SK-N-SH (cell line): ENCODE measurements at regions not wholly inside any gene's neighbourhood (a gene's known extent, or its start where the extent isn't known, plus 50 kb on each side); places are given as distances from the start of the nearest gene placed in this dataset.

Experiments used
- CTCF ChIA-PET: fragments of 300-600, 350-600 bp; formaldehyde crosslinking; extraction: SDS; loops from one replicate; lab custom pipeline; 2021; lab: Yijun Ruan, JAX
- POLR2A ChIA-PET: fragments of 350-600 bp; sonication (Branson Sonifier 250); formaldehyde crosslinking; extraction: SDS; loops from one replicate; lab custom pipeline; 2020; ENCODE audit warnings: antibody characterized with exemption, inconsistent platforms; lab: Yijun Ruan, JAX
- DNase-seq: peaks from one replicate; pipeline ENCODE4 v3.0.0; 2012
- H2AFZ ChIP-seq: fragments of 200-600 bp; sonication (generic); 2 replicates; pipeline ENCODE4 v1.8.1; 2016; ENCODE audit warnings: antibody characterized with exemption, mild to moderate bottlenecking, low read depth
- H3F3A ChIP-seq: fragments of 200-600 bp; sonication (generic); replicated peaks from 2 replicates; pipeline ENCODE3; 2016; ENCODE audit warnings: antibody characterized with exemption, mild to moderate bottlenecking; ENCODE audit not compliant: insufficient read depth
- H3K27ac ChIP-seq, 2 experiments: fragments of 200-500 bp in 1 of 2; fragments of 200-600 bp in 1 of 2; sonication (Bioruptor generic) in 1 of 2; sonication (generic), shearing (Covaris generic) in 1 of 2; 2 replicates each; pipeline versions ENCODE4 v1.5.1 to v1.6.1; 2014 to 2016; ENCODE audit warnings: low read depth in 2 of 2, inconsistent platforms in 1 of 2, low read length in 1 of 2, mild to moderate bottlenecking in 1 of 2, mixed read lengths in 1 of 2
- H3K27me3 ChIP-seq: fragments of 200-600 bp; sonication (generic), shearing (Covaris generic); 2 replicates; pipeline ENCODE4 v1.6.1; 2016; ENCODE audit warnings: mixed run types; ENCODE audit not compliant: insufficient read depth
- H3K36me3 ChIP-seq, 2 experiments: fragments of 200-500 bp in 1 of 2; fragments of 200-600 bp in 1 of 2; sonication (Bioruptor generic) in 1 of 2; sonication (generic) in 1 of 2; replicated peaks in 1 of 2; 2 replicates each; pipeline versions ENCODE3 to v1.5.1; 2014 to 2016; ENCODE audit warnings: low read length in 1 of 2, mild to moderate bottlenecking in 1 of 2; ENCODE audit not compliant: insufficient read depth in 2 of 2, control insufficient read depth in 1 of 2
- H3K4me1 ChIP-seq, 2 experiments: fragments of 200-500 bp in 1 of 2; fragments of 200-600 bp in 1 of 2; sonication (Bioruptor generic) in 1 of 2; sonication (generic), shearing (Covaris generic) in 1 of 2; 2 replicates each; pipeline versions ENCODE4 v1.5.1 to v1.6.1; 2014 to 2016; ENCODE audit warnings: low read depth in 1 of 2, low read length in 1 of 2, mixed run types in 1 of 2; ENCODE audit not compliant: insufficient read depth in 2 of 2, control insufficient read depth in 1 of 2
- H3K4me2 ChIP-seq: fragments of 200-600 bp; sonication (generic), shearing (Covaris generic); 2 replicates; pipeline ENCODE4 v1.6.1; 2017; ENCODE audit warnings: mixed run types
- H3K4me3 ChIP-seq, 2 experiments: fragments of 200-500 bp in 1 of 2; fragments of 200-600 bp in 1 of 2; sonication (Bioruptor generic) in 1 of 2; sonication (generic), shearing (Covaris generic) in 1 of 2; 2 replicates each; pipeline versions ENCODE4 v1.5.1 to v1.8.1; 2014 to 2016; ENCODE audit warnings: low read depth in 2 of 2, inconsistent platforms in 1 of 2, low read length in 1 of 2, mild to moderate bottlenecking in 1 of 2, mixed read lengths in 1 of 2, moderate library complexity in 1 of 2
- H3K79me2 ChIP-seq: fragments of 200-600 bp; sonication (generic); 2 replicates; pipeline ENCODE4 v1.8.1; 2017; ENCODE audit warnings: mild to moderate bottlenecking; ENCODE audit not compliant: insufficient read depth
- H3K9ac ChIP-seq: fragments of 200-600 bp; sonication (generic); 2 replicates; pipeline ENCODE4 v1.6.1; 2017; ENCODE audit warnings: mixed run types
- H3K9me2 ChIP-seq: fragments of 200-600 bp; sonication (generic); 2 replicates; pipeline ENCODE4 v1.6.1; 2017; ENCODE audit warnings: mixed run types
- H3K9me3 ChIP-seq: fragments of 200-600 bp; sonication (generic); 2 replicates; pipeline ENCODE4 v1.6.1; 2017; ENCODE audit warnings: mixed run types, mild to moderate bottlenecking, moderate library complexity
- H4K20me1 ChIP-seq: fragments of 200-600 bp; sonication (generic); 2 replicates; pipeline ENCODE4 v1.6.1; 2017; ENCODE audit warnings: mild to moderate bottlenecking, mixed run types; ENCODE audit not compliant: insufficient read depth
- ELF1 ChIP-seq: IDR thresholded peaks from 2 replicates; pipeline ENCODE4 v1.4.0; 2012
- EP300 ChIP-seq, 2 experiments: IDR thresholded peaks; 2 replicates each; pipeline versions ENCODE4 v1.4.0 to v1.6.1; 2012; ENCODE audit warnings: borderline replicate concordance in 1 of 2, low read depth in 1 of 2, low read length in 1 of 2
- EZH2phosphoT487 ChIP-seq: fragments of 200-600 bp; sonication (generic); IDR thresholded peaks from 2 replicates; pipeline ENCODE4 v1.6.1; 2017; ENCODE audit warnings: low read depth, mixed run types, mild to moderate bottlenecking, antibody characterized with exemption, moderate library complexity, borderline replicate concordance
- FOXM1 ChIP-seq: IDR thresholded peaks from 2 replicates; pipeline ENCODE4 v1.4.0; 2012; ENCODE audit warnings: low read depth, mild to moderate bottlenecking
- GABPA ChIP-seq: IDR thresholded peaks from 2 replicates; pipeline ENCODE4 v1.4.0; 2012; ENCODE audit warnings: low read depth, mild to moderate bottlenecking
- JUND ChIP-seq: IDR thresholded peaks from 2 replicates; pipeline ENCODE4 v1.4.0; 2012
- MXI1 ChIP-seq: IDR thresholded peaks from 2 replicates; pipeline ENCODE4 v1.6.1; 2012; ENCODE audit warnings: mild to moderate bottlenecking, low read depth, low read length, improper control_type of control experiment
- NFIC ChIP-seq: IDR thresholded peaks from 2 replicates; pipeline ENCODE4 v1.4.0; 2012; ENCODE audit warnings: borderline replicate concordance
- RAD21 ChIP-seq: IDR thresholded peaks from 2 replicates; pipeline ENCODE4 v1.6.1; 2012; ENCODE audit warnings: mild to moderate bottlenecking, low read length
- RCOR1 ChIP-seq: fragments of 150-350 bp; IDR thresholded peaks from 2 replicates; pipeline ENCODE4 v1.6.1; 2017; ENCODE audit warnings: antibody characterized with exemption, low read length
- RFX5 ChIP-seq: IDR thresholded peaks from 2 replicates; pipeline ENCODE4 v1.6.1; 2012; ENCODE audit warnings: mild to moderate bottlenecking, improper control_type of control experiment, low read length
- SMC3 ChIP-seq: IDR thresholded peaks from 2 replicates; pipeline ENCODE4 v1.6.1; 2012; ENCODE audit warnings: low read depth, low read length, improper control_type of control experiment
- TEAD4 ChIP-seq: IDR thresholded peaks from 2 replicates; pipeline ENCODE4 v1.4.0; 2012; ENCODE audit warnings: mild to moderate bottlenecking, borderline replicate concordance; ENCODE audit not compliant: insufficient read depth
- WGBS: methylation state at CpG from one replicate; pipeline ENCODE4 v1.1.6; 2017; ENCODE audit warnings: low lambda C conversion rate; 5-methylcytosine and 5-hydroxymethylcytosine counted together
- TF ChIP-seq, protein P1 (sequence below): fragments of 150-350 bp; IDR thresholded peaks from 2 replicates; pipeline ENCODE4 v1.6.1; 2016; ENCODE audit warnings: mild to moderate bottlenecking, low read depth, low read length
- TF ChIP-seq, protein P2 (sequence below): IDR thresholded peaks from 2 replicates; pipeline ENCODE4; 2012
- TF ChIP-seq, protein P3 (sequence below): IDR thresholded peaks from 2 replicates; pipeline ENCODE4 v1.4.0; 2012; ENCODE audit warnings: low read depth, borderline replicate concordance
- TF ChIP-seq, protein P4 (sequence below): IDR thresholded peaks from 2 replicates; pipeline ENCODE4 v1.6.1; 2012; ENCODE audit warnings: mild to moderate bottlenecking, low read depth, low read length, moderate library complexity

DNA sequence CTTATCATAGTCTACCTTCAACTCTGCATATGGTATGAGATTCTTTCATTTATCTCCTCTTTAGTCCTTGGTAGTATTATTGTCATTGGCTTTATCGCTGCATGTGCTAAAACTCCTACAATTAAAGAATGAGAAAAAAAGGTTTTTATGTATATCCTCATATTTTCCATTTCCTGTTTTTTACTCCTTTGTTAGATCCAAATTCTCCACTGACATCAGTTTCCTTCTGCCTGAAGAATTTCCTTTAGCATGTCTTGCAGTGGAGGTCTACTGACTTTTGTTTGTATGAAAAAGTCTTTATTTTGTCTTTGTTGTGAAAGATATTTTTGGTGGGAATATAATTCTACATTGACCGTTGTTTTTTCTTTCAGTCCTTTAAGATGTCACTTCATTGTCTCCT is 81.0 kb upstream of the TNIK start:
- CTCF ChIA-PET: interaction anchor here (0.8 kb wide), 1 partner anchor 21 kb away, joined by 3 read pairs; no protein-coding TSS in a partner anchor

DNA sequence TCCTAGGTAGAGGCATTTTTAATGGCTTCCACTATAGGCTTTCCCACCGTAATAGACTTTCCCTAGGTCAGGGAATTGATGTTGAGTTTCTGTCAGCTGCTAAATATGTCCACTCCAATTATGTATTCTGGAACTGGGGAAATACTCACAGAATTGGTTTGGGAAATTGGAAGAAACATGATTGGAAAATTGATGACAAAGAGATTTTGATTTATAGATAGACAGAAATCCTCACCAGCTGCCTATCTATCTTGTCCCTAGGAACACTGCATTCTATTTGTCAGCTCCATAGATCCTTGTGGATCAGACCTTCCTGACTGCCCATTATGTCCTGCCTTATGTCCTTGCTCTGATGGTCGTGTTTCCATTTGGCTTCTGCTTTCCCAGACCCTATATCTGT is 75.6 kb upstream of the TNIK start:
- CTCF ChIA-PET: interaction anchor here (1.0 kb wide), 1 partner anchor 12 kb away, joined by 3 read pairs; no protein-coding TSS in a partner anchor
- peaks cover 10% of the 10 kb centered on the region for H3F3A ChIP-seq
- no peaks in the 10 kb centered on the region for H3K9me3 ChIP-seq
- TF ChIP-seq SMC3: no peak
- TF ChIP-seq RAD21: no peak
- TF ChIP-seq, protein P1, sequence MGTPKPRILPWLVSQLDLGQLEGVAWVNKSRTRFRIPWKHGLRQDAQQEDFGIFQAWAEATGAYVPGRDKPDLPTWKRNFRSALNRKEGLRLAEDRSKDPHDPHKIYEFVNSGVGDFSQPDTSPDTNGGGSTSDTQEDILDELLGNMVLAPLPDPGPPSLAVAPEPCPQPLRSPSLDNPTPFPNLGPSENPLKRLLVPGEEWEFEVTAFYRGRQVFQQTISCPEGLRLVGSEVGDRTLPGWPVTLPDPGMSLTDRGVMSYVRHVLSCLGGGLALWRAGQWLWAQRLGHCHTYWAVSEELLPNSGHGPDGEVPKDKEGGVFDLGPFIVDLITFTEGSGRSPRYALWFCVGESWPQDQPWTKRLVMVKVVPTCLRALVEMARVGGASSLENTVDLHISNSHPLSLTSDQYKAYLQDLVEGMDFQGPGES: no peak
- TF ChIP-seq, protein P2, sequence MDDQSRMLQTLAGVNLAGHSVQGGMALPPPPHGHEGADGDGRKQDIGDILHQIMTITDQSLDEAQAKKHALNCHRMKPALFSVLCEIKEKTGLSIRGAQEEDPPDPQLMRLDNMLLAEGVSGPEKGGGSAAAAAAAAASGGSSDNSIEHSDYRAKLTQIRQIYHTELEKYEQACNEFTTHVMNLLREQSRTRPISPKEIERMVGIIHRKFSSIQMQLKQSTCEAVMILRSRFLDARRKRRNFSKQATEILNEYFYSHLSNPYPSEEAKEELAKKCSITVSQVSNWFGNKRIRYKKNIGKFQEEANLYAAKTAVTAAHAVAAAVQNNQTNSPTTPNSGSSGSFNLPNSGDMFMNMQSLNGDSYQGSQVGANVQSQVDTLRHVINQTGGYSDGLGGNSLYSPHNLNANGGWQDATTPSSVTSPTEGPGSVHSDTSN: no peak
- TF ChIP-seq, protein P3, sequence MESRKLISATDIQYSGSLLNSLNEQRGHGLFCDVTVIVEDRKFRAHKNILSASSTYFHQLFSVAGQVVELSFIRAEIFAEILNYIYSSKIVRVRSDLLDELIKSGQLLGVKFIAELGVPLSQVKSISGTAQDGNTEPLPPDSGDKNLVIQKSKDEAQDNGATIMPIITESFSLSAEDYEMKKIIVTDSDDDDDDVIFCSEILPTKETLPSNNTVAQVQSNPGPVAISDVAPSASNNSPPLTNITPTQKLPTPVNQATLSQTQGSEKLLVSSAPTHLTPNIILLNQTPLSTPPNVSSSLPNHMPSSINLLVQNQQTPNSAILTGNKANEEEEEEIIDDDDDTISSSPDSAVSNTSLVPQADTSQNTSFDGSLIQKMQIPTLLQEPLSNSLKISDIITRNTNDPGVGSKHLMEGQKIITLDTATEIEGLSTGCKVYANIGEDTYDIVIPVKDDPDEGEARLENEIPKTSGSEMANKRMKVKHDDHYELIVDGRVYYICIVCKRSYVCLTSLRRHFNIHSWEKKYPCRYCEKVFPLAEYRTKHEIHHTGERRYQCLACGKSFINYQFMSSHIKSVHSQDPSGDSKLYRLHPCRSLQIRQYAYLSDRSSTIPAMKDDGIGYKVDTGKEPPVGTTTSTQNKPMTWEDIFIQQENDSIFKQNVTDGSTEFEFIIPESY: no peak
- TF ChIP-seq FOXM1: no peak
- TF ChIP-seq, protein P4, sequence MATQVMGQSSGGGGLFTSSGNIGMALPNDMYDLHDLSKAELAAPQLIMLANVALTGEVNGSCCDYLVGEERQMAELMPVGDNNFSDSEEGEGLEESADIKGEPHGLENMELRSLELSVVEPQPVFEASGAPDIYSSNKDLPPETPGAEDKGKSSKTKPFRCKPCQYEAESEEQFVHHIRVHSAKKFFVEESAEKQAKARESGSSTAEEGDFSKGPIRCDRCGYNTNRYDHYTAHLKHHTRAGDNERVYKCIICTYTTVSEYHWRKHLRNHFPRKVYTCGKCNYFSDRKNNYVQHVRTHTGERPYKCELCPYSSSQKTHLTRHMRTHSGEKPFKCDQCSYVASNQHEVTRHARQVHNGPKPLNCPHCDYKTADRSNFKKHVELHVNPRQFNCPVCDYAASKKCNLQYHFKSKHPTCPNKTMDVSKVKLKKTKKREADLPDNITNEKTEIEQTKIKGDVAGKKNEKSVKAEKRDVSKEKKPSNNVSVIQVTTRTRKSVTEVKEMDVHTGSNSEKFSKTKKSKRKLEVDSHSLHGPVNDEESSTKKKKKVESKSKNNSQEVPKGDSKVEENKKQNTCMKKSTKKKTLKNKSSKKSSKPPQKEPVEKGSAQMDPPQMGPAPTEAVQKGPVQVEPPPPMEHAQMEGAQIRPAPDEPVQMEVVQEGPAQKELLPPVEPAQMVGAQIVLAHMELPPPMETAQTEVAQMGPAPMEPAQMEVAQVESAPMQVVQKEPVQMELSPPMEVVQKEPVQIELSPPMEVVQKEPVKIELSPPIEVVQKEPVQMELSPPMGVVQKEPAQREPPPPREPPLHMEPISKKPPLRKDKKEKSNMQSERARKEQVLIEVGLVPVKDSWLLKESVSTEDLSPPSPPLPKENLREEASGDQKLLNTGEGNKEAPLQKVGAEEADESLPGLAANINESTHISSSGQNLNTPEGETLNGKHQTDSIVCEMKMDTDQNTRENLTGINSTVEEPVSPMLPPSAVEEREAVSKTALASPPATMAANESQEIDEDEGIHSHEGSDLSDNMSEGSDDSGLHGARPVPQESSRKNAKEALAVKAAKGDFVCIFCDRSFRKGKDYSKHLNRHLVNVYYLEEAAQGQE: no peak
- no peak for TF ChIP-seq EZH2phosphoT487
- no peak for TF ChIP-seq RCOR1
- no peak for TF ChIP-seq JUND
- TF ChIP-seq EP300 (IDR thresholded peaks at IDR 0.05; ENCODE audit: borderline replicate concordance in 1 of 2, low read depth in 1 of 2, low read length in 1 of 2): no peak
- TF ChIP-seq NFIC: no peak
- no peak for TF ChIP-seq GABPA
- TF ChIP-seq MXI1: no peak
- TF ChIP-seq, all 33 proteins: peak for 0
- Histone ChIP-seq H4K20me1 (no peaks in the 10 kb centered on the region), H3K9ac (no peak overlapping the region), H3K27ac (no peak overlapping the region), H3K36me3 (no peaks in the 10 kb centered on the region), H3K4me2 (no peak overlapping the region), H3K79me2 (no peaks in the 10 kb centered on the region), H3K4me3 (no peak overlapping the region), H2AFZ (no peak overlapping the region), H3K27me3 (no peaks in the 10 kb centered on the region), H3K9me2 (no peaks in the 10 kb centered on the region), H3K4me1 (no peaks in the 10 kb centered on the region)
- POLR2A ChIA-PET: no interaction called here
- WGBS: 70% methylated on average over 2 of the region's 2 CpGs
- DNase-seq: no peak

More for the DNA sequence above, 81.0 kb upstream of the TNIK start:
- 91% methylated on average over 2 of the region's 2 CpGs for WGBS
- H3K4me3 ChIP-seq: no peak overlapping the region
- no peaks in the 10 kb centered on the region for H3K36me3 ChIP-seq
- no peaks in the 10 kb centered on the region for H3K4me1 ChIP-seq
- H3K9ac ChIP-seq: no peak overlapping the region
- no peaks in the 10 kb centered on the region for H3K9me3 ChIP-seq
- POLR2A ChIA-PET: no interaction called here
- no peaks in the 10 kb centered on the region for H3K9me2 ChIP-seq
- TF ChIP-seq ELF1 (no peak), TEAD4 (no peak), RFX5 (no peak), NFIC (no peak)
- H4K20me1 ChIP-seq: no peaks in the 10 kb centered on the region
- H2AFZ ChIP-seq: no peak overlapping the region
- no peaks in the 10 kb centered on the region for H3K27me3 ChIP-seq
- no peak overlapping the region for H3K4me2 ChIP-seq
- H3F3A ChIP-seq: peaks cover 10% of the 10 kb centered on the region
- H3K79me2 ChIP-seq: no peaks in the 10 kb centered on the region
- DNase-seq: no peak
- no peak overlapping the region for H3K27ac ChIP-seq
